Cerebellar nuclear complex (tissue), 1 donor: ENCODE measurements at regions not wholly inside any gene's neighbourhood (a gene's known extent, or its start where the extent isn't known, plus 50 kb on each side); places are given as distances from the start of the nearest gene placed in this dataset.

Experiments
- DNase-seq, 2 experiments: peaks; one replicate each; lab custom pipeline; 2025; lab: John Stamatoyannopoulos, UW

- no peak for DNase-seq
Observed at GRCh38 chr2:144592500-144593256, 72.8 kb upstream of the ZEB2 start.

GRCh38 chr2:144587306-144587705, 67.4 kb upstream of the ZEB2 start:
- no peak for DNase-seq

- no peak for DNase-seq
Observed at GRCh38 chr2:144586476-144586875, 66.6 kb upstream of the ZEB2 start.

GRCh38 chr2:144583741-144584453, 64.0 kb upstream of the ZEB2 start:
- DNase-seq, result no peak

- no peak for DNase-seq
Observed at GRCh38 chr2:144583381-144583729, 63.4 kb upstream of the ZEB2 start.

GRCh38 chr2:144582651-144583380, 62.9 kb upstream of the ZEB2 start:
- no peak for DNase-seq

- DNase-seq, result no peak
Observed at GRCh38 chr2:144580521-144581161, 60.7 kb upstream of the ZEB2 start.

GRCh38 chr2:144579556-144579955, 59.6 kb upstream of the ZEB2 start:
- DNase-seq, result no peak

- no peak for DNase-seq
Observed at GRCh38 chr2:144578099-144578498, 58.2 kb upstream of the ZEB2 start.

- DNase-seq, result no peak
Observed at GRCh38 chr2:144572977-144573376, 53.1 kb upstream of the ZEB2 start.

- DNase-seq, result no peak
Observed at GRCh38 chr2:144571770-144572169, 51.9 kb upstream of the ZEB2 start.

- DNase-seq, result no peak
Observed at GRCh38 chr2:144570566-144570965, 50.6 kb upstream of the ZEB2 start.
